WERI-Rb-1 (cell line): ENCODE measurements at regions not wholly inside any gene's neighbourhood (a gene's known extent, or its start where the extent isn't known, plus 50 kb on each side); places are given as distances from the start of the nearest gene placed in this dataset.

Source experiments
- DNase-seq: peaks from one replicate; pipeline ENCODE4 v3.0.0-alpha.2; 2020
- H3K27ac ChIP-seq: fragments of 250-450 bp; sonication (Bioruptor Pico); 2 replicates; pipeline ENCODE4 v1.5.1; 2020; ENCODE audit warnings: mild to moderate bottlenecking, moderate library complexity
- H3K27me3 ChIP-seq: fragments of 250-450 bp; sonication (Bioruptor Pico); 2 replicates; pipeline ENCODE4 v1.5.1; 2021; ENCODE audit warnings: mild to moderate bottlenecking, low read depth, moderate library complexity; ENCODE audit not compliant: insufficient read depth, severe bottlenecking
- H3K36me3 ChIP-seq: fragments of 250-450 bp; sonication (Bioruptor Pico); 2 replicates; pipeline ENCODE4 v1.5.1; 2020; ENCODE audit warnings: mild to moderate bottlenecking, moderate library complexity
- H3K4me3 ChIP-seq: 2 replicates; pipeline ENCODE4 v1.5.1; 2011; ENCODE audit warnings: low read depth, mild to moderate bottlenecking, control low read depth, low read length
- H3K9me3 ChIP-seq: fragments of 250-450 bp; sonication (Bioruptor Pico); 2 replicates; pipeline ENCODE4 v1.5.1; 2021; ENCODE audit warnings: mild to moderate bottlenecking, moderate library complexity; ENCODE audit not compliant: severe bottlenecking
- CTCF ChIP-seq: IDR thresholded peaks from 2 replicates; pipeline ENCODE4 v1.5.1; 2011; ENCODE audit warnings: low read depth, mild to moderate bottlenecking, control low read depth, inconsistent platforms, low read length

DNA sequence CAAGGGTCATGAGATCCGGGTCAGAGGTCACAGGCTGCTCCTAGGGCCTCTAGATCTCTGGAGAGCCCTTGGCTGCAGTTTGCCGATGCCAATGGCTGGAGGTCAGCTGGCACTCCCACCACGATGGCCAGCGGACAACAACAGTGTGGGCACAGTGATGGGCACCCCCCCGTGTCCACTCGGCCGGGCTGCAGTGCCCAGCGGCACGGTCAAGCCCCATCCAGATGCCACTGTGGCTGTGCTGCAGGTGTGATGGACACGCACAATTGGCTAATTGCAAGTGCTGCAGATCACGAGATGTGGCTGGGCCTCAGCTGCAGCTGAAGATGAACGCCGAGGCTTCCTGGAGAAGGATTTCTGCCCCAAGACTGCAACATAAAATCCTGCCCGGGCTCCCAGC is 80.7 kb downstream of the PDGFA start:
- DNase-seq = no peak
- H3K27me3 ChIP-seq = no peaks in the 10 kb centered on the region
- H3K9me3 ChIP-seq = no peaks in the 10 kb centered on the region
- TF ChIP-seq CTCF = no peak
- no peak overlapping the region for H3K4me3 ChIP-seq
- no peaks in the 10 kb centered on the region for H3K36me3 ChIP-seq
- no peak overlapping the region for H3K27ac ChIP-seq

GRCh38 chr7:440059-440749 is 79.4 kb downstream of the PDGFA start:
- Histone ChIP-seq H3K27me3 (no peaks in the 10 kb centered on the region), H3K9me3 (no peaks in the 10 kb centered on the region), H3K4me3 (no peak overlapping the region), H3K27ac (no peak overlapping the region), H3K36me3 (no peaks in the 10 kb centered on the region)
- DNase-seq = no peak
- TF ChIP-seq CTCF = no peak

- no peaks in the 10 kb centered on the region for H3K36me3 ChIP-seq
- no peak for DNase-seq
- no peak for TF ChIP-seq CTCF
These were observed 77.8 kb downstream of the PDGFA start for GRCh38 chr7:441684-442421.

DNA sequence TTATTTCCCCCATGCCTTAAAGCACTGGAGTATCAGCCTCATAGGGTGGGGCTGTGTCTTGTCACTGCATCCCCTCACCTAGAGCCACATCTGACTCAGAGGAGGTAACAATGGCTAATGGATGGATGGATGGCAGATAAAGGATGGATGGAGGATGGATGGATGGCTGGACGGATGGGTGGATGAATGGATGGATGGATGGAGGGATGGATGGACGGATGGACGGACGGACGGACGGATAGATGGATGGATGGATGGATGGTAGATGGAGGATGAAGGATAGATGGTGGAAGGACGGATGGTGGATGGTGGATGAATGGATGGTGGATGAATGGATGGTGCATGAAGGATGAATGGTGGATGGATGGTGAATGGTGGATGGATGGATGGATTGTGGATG is 77.2 kb downstream of the PDGFA start:
- Histone ChIP-seq H3K27ac (no peak overlapping the region), H3K27me3 (no peaks in the 10 kb centered on the region), H3K36me3 (no peaks in the 10 kb centered on the region), H3K9me3 (no peaks in the 10 kb centered on the region), H3K4me3 (no peak overlapping the region)
- no peak for TF ChIP-seq CTCF
- DNase-seq = no peak

More at GRCh38 chr7:441684-442421, 77.8 kb downstream of the PDGFA start:
- no peaks in the 10 kb centered on the region for H3K9me3 ChIP-seq
- H3K4me3 ChIP-seq = no peak overlapping the region
- no peak overlapping the region for H3K27ac ChIP-seq
- H3K27me3 ChIP-seq = no peaks in the 10 kb centered on the region

DNA sequence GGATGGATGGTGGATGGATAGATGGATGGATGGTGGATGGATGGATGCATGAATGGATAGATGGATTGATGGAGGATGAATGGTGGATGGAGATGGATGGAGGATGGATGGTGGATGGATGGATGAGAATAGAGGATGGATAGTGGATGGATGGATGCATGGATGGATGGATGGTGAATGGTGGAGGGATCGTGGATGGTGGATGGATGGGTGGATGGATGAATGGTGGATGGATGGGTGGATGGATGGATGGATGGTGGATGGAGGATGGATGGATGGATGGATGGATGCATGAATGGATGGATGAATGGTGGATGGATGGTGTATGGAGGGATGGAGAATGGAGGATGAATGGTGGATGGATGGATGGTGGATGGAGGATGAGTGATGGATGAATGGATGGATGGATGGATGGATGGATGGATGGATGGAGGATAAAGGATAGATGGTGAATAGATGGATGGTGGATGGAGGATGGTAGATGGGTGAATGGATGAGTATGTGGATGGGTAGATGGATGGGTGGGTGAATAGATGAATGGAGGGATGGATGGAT is 76.3 kb downstream of the PDGFA start:
- no peaks in the 10 kb centered on the region for H3K9me3 ChIP-seq
- no peaks in the 10 kb centered on the region for H3K27me3 ChIP-seq
- H3K4me3 ChIP-seq = no peak overlapping the region
- H3K36me3 ChIP-seq = no peaks in the 10 kb centered on the region
- no peak overlapping the region for H3K27ac ChIP-seq
- no peak for DNase-seq
- TF ChIP-seq CTCF = no peak
